ENCODE measurements at regions not wholly inside any gene's neighbourhood (a gene's known extent, or its start where the extent isn't known, plus 50 kb on each side); places are given as distances from the start of the nearest gene placed in this dataset.
A peak's percentile ranks its signal among the peaks of the same experiment; 100 is the strongest.

- no peaks in the 10 kb centered on the region for H3K27me3 ChIP-seq
- no peaks in the 10 kb centered on the region for H3K36me3 ChIP-seq (ENCODE audit: low read depth, missing control alignments)
- peak; percentile 39 for DNase-seq
- H3K4me1 ChIP-seq, result peaks cover 36% of the 10 kb centered on the region
- intact Hi-C loops (cut with DNase I; ENCODE audit: low total_unique reads), result no loop called here
- 2 to 7% methylated on average over 23 to 71 of the region's 76 CpGs for WGBS, 2 donors
- no peak for TF ChIP-seq POLR2A (IDR thresholded peaks at IDR 0.05)
- no peak for TF ChIP-seq CTCF (IDR thresholded peaks at IDR 0.05)
- H3K27ac ChIP-seq, result peak overlapping the region; percentile 84 to 87
- H3K9me3 ChIP-seq, result no peaks in the 10 kb centered on the region
- peak overlapping the region; percentile 77 to 80 for H3K4me3 ChIP-seq
These were observed 101.9 kb upstream of the SOD1 start for GRCh38 chr21:31557421-31558188.

- peak overlapping the region in 1 of 2 donors; percentile 80 for H3K4me3 ChIP-seq
These were observed 102.8 kb upstream of the SOD1 start for GRCh38 chr21:31556662-31557061.

GRCh38 chr21:31555741-31556191, 103.7 kb upstream of the SOD1 start:
- WGBS, 2 donors, result 47 to 48% methylated on average over 9 of the region's 9 CpGs
- Histone ChIP-seq H3K27ac (peak overlapping the region; percentile 77 to 87), H3K36me3 (ENCODE audit: low read depth, missing control alignments) (no peaks in the 10 kb centered on the region), H3K27me3 (no peaks in the 10 kb centered on the region), H3K4me3 (no peak overlapping the region), H3K4me1 (peaks cover 36% of the 10 kb centered on the region), H3K9me3 (no peaks in the 10 kb centered on the region)
- intact Hi-C loops (cut with DNase I; ENCODE audit: low total_unique reads), result no loop called here
- no peak for DNase-seq
- TF ChIP-seq CTCF (IDR thresholded peaks at IDR 0.05) (no peak), POLR2A (IDR thresholded peaks at IDR 0.05) (no peak)

More at GRCh38 chr21:31556662-31557061, 102.8 kb upstream of the SOD1 start:
- Histone ChIP-seq H3K27me3 (no peaks in the 10 kb centered on the region), H3K36me3 (ENCODE audit: low read depth, missing control alignments) (no peaks in the 10 kb centered on the region), H3K9me3 (no peaks in the 10 kb centered on the region), H3K4me1 (peaks cover 36% of the 10 kb centered on the region), H3K27ac (peak overlapping the region; percentile 36 to 87)
- DNase-seq, result no peak
- 12 to 25% methylated on average over 3 of the region's 3 CpGs for WGBS, 2 donors
- TF ChIP-seq POLR2A (IDR thresholded peaks at IDR 0.05) (no peak), CTCF (IDR thresholded peaks at IDR 0.05) (no peak)
- intact Hi-C loops (cut with DNase I; ENCODE audit: low total_unique reads), result no loop called here

GRCh38 chr21:31554511-31555022, 104.9 kb upstream of the SOD1 start:
- WGBS, 2 donors, result 31 to 49% methylated on average over 7 of the region's 7 CpGs
- H3K4me3 ChIP-seq, result no peak overlapping the region
- H3K27me3 ChIP-seq, result no peaks in the 10 kb centered on the region
- peaks cover 32% of the 10 kb centered on the region for H3K4me1 ChIP-seq
- TF ChIP-seq POLR2A (IDR thresholded peaks at IDR 0.05) (no peak), CTCF (IDR thresholded peaks at IDR 0.05) (no peak)
- H3K9me3 ChIP-seq, result no peaks in the 10 kb centered on the region
- peak; percentile 70 for DNase-seq
- intact Hi-C loops (cut with DNase I; ENCODE audit: low total_unique reads), result no loop called here
- H3K27ac ChIP-seq, result peak overlapping the region; percentile 77 to 87
- no peaks in the 10 kb centered on the region for H3K36me3 ChIP-seq (ENCODE audit: low read depth, missing control alignments)
